LNCAP (cell line): ENCODE measurements at regions not wholly inside any gene's neighbourhood (a gene's known extent, or its start where the extent isn't known, plus 50 kb on each side); places are given as distances from the start of the nearest gene placed in this dataset.

Experiments
- TF ChIP-seq, protein P1 (sequence below): fragments of 450-650 bp; IDR thresholded peaks from 2 replicates; pipeline ENCODE4 v1.5.1; 2017; ENCODE audit warnings: mild to moderate bottlenecking

DNA sequence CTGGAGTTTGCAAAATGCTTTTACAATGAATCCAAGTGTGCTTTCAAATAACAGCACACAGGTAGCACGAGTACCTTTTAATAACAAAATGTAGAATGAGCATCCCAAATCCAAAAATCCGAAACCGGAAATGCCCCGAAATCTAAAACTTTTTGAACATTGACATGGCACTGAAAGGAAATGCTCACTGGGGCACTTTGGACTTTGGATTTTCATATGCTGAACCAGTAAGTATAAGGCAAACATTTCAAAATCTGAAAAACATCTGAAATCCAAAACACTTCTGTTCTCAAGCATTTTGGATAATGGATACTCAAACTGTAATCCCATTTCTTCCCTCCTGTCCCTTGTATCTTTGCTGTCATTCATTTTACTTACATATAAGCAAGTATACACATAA, 50.1 kb downstream of the GCNT4 start:
- TF ChIP-seq, protein P1, sequence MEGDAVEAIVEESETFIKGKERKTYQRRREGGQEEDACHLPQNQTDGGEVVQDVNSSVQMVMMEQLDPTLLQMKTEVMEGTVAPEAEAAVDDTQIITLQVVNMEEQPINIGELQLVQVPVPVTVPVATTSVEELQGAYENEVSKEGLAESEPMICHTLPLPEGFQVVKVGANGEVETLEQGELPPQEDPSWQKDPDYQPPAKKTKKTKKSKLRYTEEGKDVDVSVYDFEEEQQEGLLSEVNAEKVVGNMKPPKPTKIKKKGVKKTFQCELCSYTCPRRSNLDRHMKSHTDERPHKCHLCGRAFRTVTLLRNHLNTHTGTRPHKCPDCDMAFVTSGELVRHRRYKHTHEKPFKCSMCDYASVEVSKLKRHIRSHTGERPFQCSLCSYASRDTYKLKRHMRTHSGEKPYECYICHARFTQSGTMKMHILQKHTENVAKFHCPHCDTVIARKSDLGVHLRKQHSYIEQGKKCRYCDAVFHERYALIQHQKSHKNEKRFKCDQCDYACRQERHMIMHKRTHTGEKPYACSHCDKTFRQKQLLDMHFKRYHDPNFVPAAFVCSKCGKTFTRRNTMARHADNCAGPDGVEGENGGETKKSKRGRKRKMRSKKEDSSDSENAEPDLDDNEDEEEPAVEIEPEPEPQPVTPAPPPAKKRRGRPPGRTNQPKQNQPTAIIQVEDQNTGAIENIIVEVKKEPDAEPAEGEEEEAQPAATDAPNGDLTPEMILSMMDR, result no peak

DNA sequence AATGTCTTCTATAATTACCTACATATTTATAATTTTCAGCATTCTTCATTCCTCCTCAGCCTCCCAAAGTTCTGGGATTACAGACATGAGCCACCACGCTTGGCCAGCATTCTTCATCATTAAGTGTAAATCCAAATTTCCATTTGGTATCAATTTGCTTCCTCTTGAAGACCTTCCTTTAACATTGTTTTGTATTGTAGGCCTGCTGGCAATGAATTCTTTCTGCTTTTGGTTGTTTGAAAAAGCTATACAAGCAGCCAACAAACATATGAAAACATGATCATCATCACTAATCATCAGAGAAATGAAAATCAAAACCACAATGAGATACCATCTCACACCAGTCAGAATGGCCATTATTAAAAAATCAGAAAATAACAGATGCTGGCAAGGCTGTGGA, 56.4 kb downstream of the GCNT4 start:
- TF ChIP-seq, protein P1, result no peak

DNA sequence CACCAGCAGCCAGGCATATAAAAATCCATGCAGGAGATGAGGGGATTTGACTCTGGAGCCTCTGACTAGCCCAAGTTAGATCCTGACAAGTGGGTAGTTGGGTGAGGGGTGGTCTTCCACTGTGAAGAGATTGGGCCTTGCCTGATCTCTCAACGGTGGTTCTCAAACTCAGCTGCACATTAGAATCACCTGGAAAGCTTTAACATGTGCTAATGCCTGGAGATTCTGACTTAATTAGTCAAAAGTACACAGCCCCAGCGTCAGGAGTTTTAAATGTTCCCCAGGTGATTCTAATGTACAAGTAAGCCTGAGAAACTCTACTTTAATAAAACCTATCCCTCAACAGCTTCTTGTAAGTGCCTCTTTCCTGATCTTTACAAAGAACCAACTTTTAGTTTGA, 57.5 kb downstream of the GCNT4 start:
- TF ChIP-seq, protein P1, result no peak

DNA sequence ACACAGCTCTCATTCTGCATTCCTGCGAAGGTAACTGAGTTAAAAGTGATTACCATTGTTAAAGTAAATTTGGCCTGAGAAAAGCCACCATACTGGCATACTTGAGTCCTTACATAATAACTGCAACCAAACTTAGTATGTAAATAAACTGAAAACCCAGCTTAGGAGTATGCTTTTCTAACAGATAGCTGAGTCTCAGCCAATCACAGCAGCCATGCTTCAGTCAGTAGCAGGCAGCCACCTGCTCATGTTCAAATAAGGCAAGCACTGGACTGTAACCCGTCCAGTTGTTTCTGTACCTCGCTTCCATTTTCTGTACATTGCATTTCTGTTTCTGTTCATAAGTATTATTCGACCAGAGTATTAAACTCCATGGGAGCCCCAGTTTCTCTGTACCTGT, 58.6 kb downstream of the GCNT4 start:
- TF ChIP-seq, protein P1, result no peak

DNA sequence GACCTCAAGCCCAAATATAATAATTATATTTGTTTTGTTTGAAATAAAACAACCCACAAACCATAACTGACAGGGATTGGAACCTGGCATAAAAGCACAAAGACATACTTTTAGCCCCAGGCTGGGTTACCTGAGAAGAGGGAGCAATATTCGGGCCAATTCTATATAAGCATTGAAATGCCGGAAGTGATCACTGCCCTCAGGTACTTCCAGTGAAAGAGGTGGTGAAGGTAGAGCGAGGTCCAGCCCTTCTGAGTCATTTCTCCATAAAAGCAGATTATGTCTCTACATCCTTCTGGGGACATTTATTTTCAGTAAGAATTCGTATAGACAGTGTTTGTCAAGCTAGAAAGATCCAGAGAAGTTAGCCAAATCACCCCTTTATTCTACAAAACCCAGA, 59.6 kb downstream of the GCNT4 start:
- TF ChIP-seq, protein P1, result no peak

DNA sequence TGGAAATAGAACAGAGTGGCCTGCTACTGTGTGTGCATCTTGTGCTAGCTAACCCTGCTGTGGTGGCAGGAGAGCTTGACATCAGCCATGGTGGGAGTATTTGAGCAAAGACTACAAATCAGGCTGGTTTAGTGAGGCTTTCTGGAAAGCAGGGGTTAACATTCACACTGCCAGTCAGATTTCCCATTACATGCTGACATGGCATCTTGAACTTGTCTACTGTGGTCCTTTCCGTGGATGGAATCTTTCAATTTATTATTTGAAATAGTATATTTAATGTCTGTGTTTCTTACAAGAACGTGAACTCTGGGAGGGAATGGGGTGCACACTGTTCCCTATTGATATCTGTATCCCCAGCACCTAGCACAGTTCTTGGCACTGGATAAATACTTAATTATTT, 60.8 kb downstream of the GCNT4 start:
- TF ChIP-seq, protein P1, result no peak

DNA sequence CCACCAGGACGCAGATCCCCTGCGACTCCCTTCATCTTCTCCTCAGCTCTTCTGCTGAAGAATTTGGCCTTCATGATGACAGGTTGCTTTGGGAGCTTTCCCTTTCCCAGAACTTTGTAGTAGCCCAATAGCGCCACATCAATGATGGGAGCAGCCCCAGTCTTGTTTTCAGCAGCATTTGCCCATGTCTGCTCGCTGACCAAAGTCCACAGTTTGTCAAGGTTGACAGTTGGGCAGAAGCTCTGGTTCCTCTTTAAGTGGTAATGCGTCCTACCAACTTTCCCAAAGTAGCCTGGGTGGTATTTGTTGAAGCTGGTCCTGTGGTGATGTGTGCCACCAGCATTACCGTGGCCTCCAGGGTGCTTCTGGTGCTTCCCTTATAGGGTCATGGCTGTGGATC, 62.2 kb downstream of the GCNT4 start:
- TF ChIP-seq, protein P1, result no peak

DNA sequence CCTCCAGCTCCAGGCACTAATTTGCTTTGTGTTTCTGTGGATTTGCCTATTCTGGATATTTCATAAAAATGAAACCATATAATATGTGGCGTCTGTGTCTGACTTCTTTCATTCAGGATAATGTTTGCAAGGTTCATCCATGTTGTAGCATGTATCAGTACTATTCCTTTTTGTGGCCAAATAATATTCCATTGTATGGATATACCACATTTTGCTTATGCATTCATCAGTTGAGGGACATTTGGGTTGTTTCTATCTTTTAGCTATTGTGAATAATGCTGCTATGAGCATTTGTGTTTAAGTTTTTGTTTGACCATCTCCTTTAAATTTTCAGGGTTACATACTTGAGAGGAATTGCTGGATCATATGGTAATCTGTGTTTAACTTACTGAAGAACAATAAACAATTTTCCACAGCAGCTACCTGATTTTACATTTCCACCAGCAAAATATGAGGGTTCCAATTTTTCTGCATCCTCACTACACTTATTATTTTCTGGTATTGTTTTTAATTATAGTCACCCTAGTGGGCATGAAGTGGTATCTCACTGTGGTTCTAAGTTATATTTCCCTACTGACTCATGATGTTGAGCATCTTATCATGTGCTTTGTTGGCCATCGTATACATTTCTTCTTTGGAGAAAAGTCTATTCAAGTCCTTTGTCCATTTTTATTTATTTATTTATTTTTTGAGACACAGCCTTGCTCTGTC, 63.9 kb downstream of the GCNT4 start:
- TF ChIP-seq, protein P1, result no peak
